B cell (primary cell): ENCODE measurements at regions not wholly inside any gene's neighbourhood (a gene's known extent, or its start where the extent isn't known, plus 50 kb on each side); places are given as distances from the start of the nearest gene placed in this dataset.

ENCODE experiments used
- EZH2 ChIP-seq: IDR thresholded peaks from 2 replicates; pipeline ENCODE4 v1.6.1; 2012; ENCODE audit warnings: borderline replicate concordance, low read depth, mild to moderate bottlenecking, moderate library complexity, low read length; ENCODE audit not compliant: insufficient read depth, poor library complexity, severe bottlenecking
- TF ChIP-seq, protein P1 (sequence below): fragments of 200-600 bp; IDR thresholded peaks from one replicate; pipeline ENCODE4 v1.8.0; 2022; ENCODE audit warnings: antibody characterized with exemption, mild to moderate bottlenecking

GRCh38 chr12:115726691-115727090, 550.8 kb downstream of the MED13L start:
- TF ChIP-seq, protein P1, sequence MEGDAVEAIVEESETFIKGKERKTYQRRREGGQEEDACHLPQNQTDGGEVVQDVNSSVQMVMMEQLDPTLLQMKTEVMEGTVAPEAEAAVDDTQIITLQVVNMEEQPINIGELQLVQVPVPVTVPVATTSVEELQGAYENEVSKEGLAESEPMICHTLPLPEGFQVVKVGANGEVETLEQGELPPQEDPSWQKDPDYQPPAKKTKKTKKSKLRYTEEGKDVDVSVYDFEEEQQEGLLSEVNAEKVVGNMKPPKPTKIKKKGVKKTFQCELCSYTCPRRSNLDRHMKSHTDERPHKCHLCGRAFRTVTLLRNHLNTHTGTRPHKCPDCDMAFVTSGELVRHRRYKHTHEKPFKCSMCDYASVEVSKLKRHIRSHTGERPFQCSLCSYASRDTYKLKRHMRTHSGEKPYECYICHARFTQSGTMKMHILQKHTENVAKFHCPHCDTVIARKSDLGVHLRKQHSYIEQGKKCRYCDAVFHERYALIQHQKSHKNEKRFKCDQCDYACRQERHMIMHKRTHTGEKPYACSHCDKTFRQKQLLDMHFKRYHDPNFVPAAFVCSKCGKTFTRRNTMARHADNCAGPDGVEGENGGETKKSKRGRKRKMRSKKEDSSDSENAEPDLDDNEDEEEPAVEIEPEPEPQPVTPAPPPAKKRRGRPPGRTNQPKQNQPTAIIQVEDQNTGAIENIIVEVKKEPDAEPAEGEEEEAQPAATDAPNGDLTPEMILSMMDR: no peak
- no peak for TF ChIP-seq EZH2
